Fibroblast of lung (primary cell): ENCODE measurements at regions not wholly inside any gene's neighbourhood (a gene's known extent, or its start where the extent isn't known, plus 50 kb on each side); places are given as distances from the start of the nearest gene placed in this dataset.

Source experiments
- DNase-seq, 2 donors: peaks; one replicate each; pipeline versions ENCODE4 v3.0.0 to v3.0.0-alpha.2; 2010; ENCODE audit warnings: low read depth in 2 of 2
- H2AFZ ChIP-seq: 2 replicates; pipeline ENCODE4 v1.5.1; 2012; ENCODE audit warnings: low read length, control low read depth, inconsistent platforms
- H3K27ac ChIP-seq: 2 replicates; pipeline ENCODE4 v1.5.1; 2011; ENCODE audit warnings: low read length, control low read depth; ENCODE audit not compliant: insufficient read depth
- H3K27me3 ChIP-seq: 2 replicates; pipeline ENCODE4 v1.5.1; 2011; ENCODE audit warnings: mild to moderate bottlenecking, low read length; ENCODE audit not compliant: control insufficient read depth, insufficient read depth
- H3K36me3 ChIP-seq: 2 replicates; pipeline ENCODE4 v1.5.1; 2011; ENCODE audit warnings: low read length; ENCODE audit not compliant: control insufficient read depth, insufficient read depth
- H3K4me1 ChIP-seq: 2 replicates; pipeline ENCODE4 v1.5.1; 2011; ENCODE audit warnings: low read length; ENCODE audit not compliant: control insufficient read depth, insufficient read depth; ENCODE audit errors: extremely low read depth
- H3K4me2 ChIP-seq: 2 replicates; pipeline ENCODE4 v1.5.1; 2011; ENCODE audit warnings: low read length, control low read depth; ENCODE audit not compliant: insufficient read depth; ENCODE audit errors: extremely low read depth
- H3K4me3 ChIP-seq, 4 experiments: fragments of 200-600 bp in 1 of 4; sonication (generic) in 1 of 4; replicated peaks in 1 of 4; 2 replicates each; pipeline ENCODE4 v1.5.1; 2011 to 2016; ENCODE audit warnings: low read length in 4 of 4, low read depth in 3 of 4, mild to moderate bottlenecking in 3 of 4, control low read depth in 2 of 4, inconsistent platforms in 1 of 4, mixed read lengths in 1 of 4; ENCODE audit not compliant: insufficient read depth in 1 of 4; ENCODE audit errors: control extremely low read depth in 1 of 4
- H3K79me2 ChIP-seq: 2 replicates; pipeline ENCODE4 v1.5.1; 2012; ENCODE audit warnings: mild to moderate bottlenecking, low read length, inconsistent platforms; ENCODE audit not compliant: control insufficient read depth, insufficient read depth
- H3K9ac ChIP-seq: 2 replicates; pipeline ENCODE4 v1.5.1; 2011; ENCODE audit warnings: mild to moderate bottlenecking, low read length, control low read depth; ENCODE audit not compliant: insufficient read depth
- H3K9me3 ChIP-seq: 2 replicates; pipeline ENCODE4 v1.5.1; 2012; ENCODE audit warnings: low read depth, low read length; ENCODE audit not compliant: control insufficient read depth, insufficient read depth
- H4K20me1 ChIP-seq: 2 replicates; pipeline ENCODE4 v1.5.1; 2011; ENCODE audit warnings: low read length; ENCODE audit not compliant: control insufficient read depth, insufficient read depth; ENCODE audit errors: extremely low read depth
- CTCF ChIP-seq, 2 donors: IDR thresholded peaks in 1 of 2; conservative IDR thresholded peaks in 1 of 2; 1 replicate in 1 of 2; 2 replicates in 1 of 2; pipeline ENCODE4 v1.5.1; 2011 to 2012; ENCODE audit warnings: low read length in 2 of 2, control low read depth in 1 of 2, inconsistent platforms in 1 of 2, low read depth in 1 of 2, mild to moderate bottlenecking in 1 of 2
- EZH2 ChIP-seq: IDR thresholded peaks from 2 replicates; pipeline ENCODE4 v1.5.1; 2012; ENCODE audit warnings: low read length, control low read depth, mild to moderate bottlenecking; ENCODE audit errors: missing control alignments

GRCh38 chr14:65299826-65300225 is 112.7 kb upstream of the FUT8 start:
- no peaks in the 10 kb centered on the region for H3K9me3 ChIP-seq
- no peak overlapping the region for H2AFZ ChIP-seq
- no peaks in the 10 kb centered on the region for H3K4me1 ChIP-seq
- no peak overlapping the region for H3K27ac ChIP-seq
- H3K4me3 ChIP-seq: no peak overlapping the region
- no peaks in the 10 kb centered on the region for H4K20me1 ChIP-seq
- H3K4me2 ChIP-seq: no peak overlapping the region
- DNase-seq: no peak
- no peaks in the 10 kb centered on the region for H3K36me3 ChIP-seq
- no peaks in the 10 kb centered on the region for H3K79me2 ChIP-seq
- no peaks in the 10 kb centered on the region for H3K27me3 ChIP-seq
- H3K9ac ChIP-seq: no peak overlapping the region
- TF ChIP-seq CTCF (conservative IDR thresholded peaks at IDR 0.05 in 1 of 2, IDR thresholded peaks at IDR 0.05 in 1 of 2; ENCODE audit: low read depth in 1 of 2, low read length in 2 of 2) (no peak), EZH2 (no peak)

- no peak for TF ChIP-seq EZH2
- TF ChIP-seq CTCF (conservative IDR thresholded peaks at IDR 0.05 in 1 of 2, IDR thresholded peaks at IDR 0.05 in 1 of 2; ENCODE audit: low read depth in 1 of 2, low read length in 2 of 2): no peak
Observed at GRCh38 chr14:65301862-65302539, 110.5 kb upstream of the FUT8 start.

GRCh38 chr14:65302571-65303189 is 109.8 kb upstream of the FUT8 start:
- peak in 1 of 2 donors; percentile 31 for DNase-seq
- H3K36me3 ChIP-seq: no peaks in the 10 kb centered on the region
- H4K20me1 ChIP-seq: no peaks in the 10 kb centered on the region
- H3K27ac ChIP-seq: no peak overlapping the region
- no peak overlapping the region for H3K9ac ChIP-seq
- H3K4me2 ChIP-seq: no peak overlapping the region
- H3K4me3 ChIP-seq: no peak overlapping the region
- TF ChIP-seq CTCF (conservative IDR thresholded peaks at IDR 0.05 in 1 of 2, IDR thresholded peaks at IDR 0.05 in 1 of 2; ENCODE audit: low read depth in 1 of 2, low read length in 2 of 2): no peak
- TF ChIP-seq EZH2: no peak
- H2AFZ ChIP-seq: no peak overlapping the region
- H3K79me2 ChIP-seq: no peaks in the 10 kb centered on the region
- no peaks in the 10 kb centered on the region for H3K4me1 ChIP-seq
- no peaks in the 10 kb centered on the region for H3K9me3 ChIP-seq
- no peaks in the 10 kb centered on the region for H3K27me3 ChIP-seq

More at GRCh38 chr14:65301862-65302539, 110.5 kb upstream of the FUT8 start:
- Histone ChIP-seq H3K4me1 (no peaks in the 10 kb centered on the region), H3K4me3 (no peak overlapping the region), H3K4me2 (no peak overlapping the region), H3K79me2 (no peaks in the 10 kb centered on the region), H3K9ac (no peak overlapping the region), H3K27me3 (no peaks in the 10 kb centered on the region), H3K9me3 (no peaks in the 10 kb centered on the region), H4K20me1 (no peaks in the 10 kb centered on the region), H3K36me3 (no peaks in the 10 kb centered on the region), H3K27ac (no peak overlapping the region), H2AFZ (no peak overlapping the region)
- no peak for DNase-seq
